Liver (tissue), 8 donors: ENCODE measurements at regions not wholly inside any gene's neighbourhood (a gene's known extent, or its start where the extent isn't known, plus 50 kb on each side); places are given as distances from the start of the nearest gene placed in this dataset.

Source experiments
- DNase-seq: peaks from one replicate; pipeline ENCODE4 v3.0.0-alpha.2; 2017; ENCODE audit warnings: low spot score
- H3K27ac ChIP-seq, 2 donors: one replicate each; pipeline ENCODE4 v1.7.0; 2013; ENCODE audit warnings: inconsistent platforms in 2 of 2, low read length in 2 of 2, control low read depth in 1 of 2, low read depth in 1 of 2, mild to moderate bottlenecking in 1 of 2
- H3K27me3 ChIP-seq, 4 donors: one replicate each; pipeline versions ENCODE4 v1.6.1 to v1.7.0; 2013; ENCODE audit warnings: low read length in 3 of 4, inconsistent platforms in 1 of 4, mild to moderate bottlenecking in 1 of 4, moderate library complexity in 1 of 4; ENCODE audit not compliant: control insufficient read depth in 4 of 4, insufficient read depth in 4 of 4
- H3K36me3 ChIP-seq, 4 donors: one replicate each; pipeline versions ENCODE4 v1.6.1 to v1.7.0; 2013; ENCODE audit warnings: low read length in 3 of 4, mild to moderate bottlenecking in 3 of 4, low read depth in 1 of 4, moderate library complexity in 1 of 4; ENCODE audit not compliant: control insufficient read depth in 4 of 4, insufficient read depth in 3 of 4
- H3K4me1 ChIP-seq, 4 donors: one replicate each; pipeline versions ENCODE4 v1.6.1 to v1.7.0; 2013; ENCODE audit warnings: low read length in 3 of 4, mild to moderate bottlenecking in 3 of 4, moderate library complexity in 1 of 4; ENCODE audit not compliant: control insufficient read depth in 4 of 4, insufficient read depth in 4 of 4
- H3K4me3 ChIP-seq, 3 donors: one replicate each; pipeline versions ENCODE4 v1.6.1 to v1.7.0; 2013; ENCODE audit warnings: low read length in 3 of 3, control low read depth in 1 of 3, low read depth in 1 of 3, mild to moderate bottlenecking in 1 of 3
- H3K9ac ChIP-seq, 2 donors: one replicate each; pipeline ENCODE4 v1.7.0; 2013; ENCODE audit warnings: low read length in 2 of 2, mild to moderate bottlenecking in 2 of 2, moderate library complexity in 2 of 2, control low read depth in 1 of 2, low read depth in 1 of 2
- H3K9me3 ChIP-seq, 4 donors: one replicate each; pipeline versions ENCODE4 v1.6.1 to v1.7.0; 2013; ENCODE audit warnings: low read length in 3 of 4; ENCODE audit not compliant: control insufficient read depth in 4 of 4
- ATF3 ChIP-seq: IDR thresholded peaks from 2 replicates; pipeline ENCODE4 v1.6.1; 2016; ENCODE audit warnings: antibody characterized with exemption
- CTCF ChIP-seq: fragments of 150-350 bp; IDR thresholded peaks from 2 replicates; pipeline ENCODE4 v1.5.1; 2017; ENCODE audit warnings: improper control_type of control experiment, low read depth, low read length; ENCODE audit not compliant: missing input control
- EGR1 ChIP-seq, 2 donors: IDR thresholded peaks; 2 replicates each; pipeline ENCODE4 v1.6.1; 2016 to 2018; ENCODE audit warnings: antibody characterized with exemption in 2 of 2, low read depth in 2 of 2
- FOXA1 ChIP-seq: IDR thresholded peaks from 2 replicates; pipeline ENCODE4 v1.6.1; 2016; ENCODE audit warnings: antibody characterized with exemption
- GABPA ChIP-seq, 2 donors: IDR thresholded peaks in 1 of 2; conservative IDR thresholded peaks in 1 of 2; 2 replicates each; pipeline ENCODE4 v1.6.1; 2016; ENCODE audit warnings: antibody characterized with exemption in 2 of 2, mild to moderate bottlenecking in 1 of 2, moderate library complexity in 1 of 2
- HNF4A ChIP-seq, 2 donors: conservative IDR thresholded peaks; 2 replicates each; pipeline ENCODE4 v1.6.1; 2016; ENCODE audit warnings: antibody characterized with exemption in 2 of 2, mild to moderate bottlenecking in 2 of 2
- MAX ChIP-seq: IDR thresholded peaks from 2 replicates; pipeline ENCODE4 v1.6.1; 2016; ENCODE audit warnings: antibody characterized with exemption
- NR2F2 ChIP-seq: IDR thresholded peaks from 2 replicates; pipeline ENCODE4 v1.6.1; 2016; ENCODE audit warnings: antibody characterized with exemption
- RAD21 ChIP-seq, 2 donors: IDR thresholded peaks; 2 replicates each; pipeline ENCODE4 v1.6.1; 2016; ENCODE audit warnings: antibody characterized with exemption in 2 of 2, mild to moderate bottlenecking in 2 of 2
- REST ChIP-seq: IDR thresholded peaks from 2 replicates; pipeline ENCODE4 v1.6.1; 2016; ENCODE audit warnings: antibody characterized with exemption, mild to moderate bottlenecking
- RXRA ChIP-seq, 2 donors: IDR thresholded peaks; 2 replicates each; pipeline ENCODE4 v1.6.1; 2017 to 2018; ENCODE audit warnings: antibody characterized with exemption in 2 of 2, mild to moderate bottlenecking in 1 of 2
- SP1 ChIP-seq: IDR thresholded peaks from 2 replicates; pipeline ENCODE4 v1.6.1; 2018; ENCODE audit warnings: antibody characterized with exemption, mild to moderate bottlenecking
- TAF1 ChIP-seq: conservative IDR thresholded peaks from 2 replicates; pipeline ENCODE4 v1.6.1; 2016; ENCODE audit warnings: antibody characterized with exemption, mild to moderate bottlenecking
- ZBTB33 ChIP-seq: IDR thresholded peaks from 2 replicates; pipeline ENCODE4 v1.6.1; 2016; ENCODE audit warnings: antibody characterized with exemption
- WGBS: extraction: QIAGEN DNeasy Blood & Tissue Kit; methylation state at CpG from one replicate; pipeline ENCODE4 v1.1.7; 2013; 5-methylcytosine and 5-hydroxymethylcytosine counted together
- donor health status: healthy.
- donor health status: healthy.
- donor health status: healthy.
- donor health status: healthy.
- donor health status: healthy.

- 70% methylated on average over 2 of the region's 2 CpGs for WGBS
- DNase-seq = no peak
- no peaks in the 10 kb centered on the region for H3K27me3 ChIP-seq
- TF ChIP-seq NR2F2 = no peak
- no peak for TF ChIP-seq EGR1 (IDR thresholded peaks at IDR 0.05; ENCODE audit: low read depth in 2 of 2)
- no peak for TF ChIP-seq TAF1
- TF ChIP-seq HNF4A (conservative IDR thresholded peaks at IDR 0.05) = no peak
- no peak for TF ChIP-seq SP1
- no peak for TF ChIP-seq CTCF
- TF ChIP-seq ATF3 = no peak
- no peak for TF ChIP-seq RAD21 (IDR thresholded peaks at IDR 0.05)
- no peak for TF ChIP-seq REST
- no peak for TF ChIP-seq MAX
- TF ChIP-seq GABPA (IDR thresholded peaks at IDR 0.05 in 1 of 2, conservative IDR thresholded peaks at IDR 0.05 in 1 of 2) = no peak
- H3K9me3 ChIP-seq = no peaks in the 10 kb centered on the region
- no peaks in the 10 kb centered on the region for H3K36me3 ChIP-seq
- no peak overlapping the region for H3K9ac ChIP-seq
- no peak overlapping the region for H3K4me3 ChIP-seq
- H3K4me1 ChIP-seq = no peaks in the 10 kb centered on the region
- H3K27ac ChIP-seq = no peak overlapping the region
Observed at GRCh38 chr13:85186356-85187045, 612.7 kb downstream of the SLITRK6 start.

- TF ChIP-seq REST = no peak
- TF ChIP-seq ZBTB33 = no peak
- no peak for TF ChIP-seq RAD21 (IDR thresholded peaks at IDR 0.05)
- no peak for TF ChIP-seq GABPA (IDR thresholded peaks at IDR 0.05 in 1 of 2, conservative IDR thresholded peaks at IDR 0.05 in 1 of 2)
- TF ChIP-seq FOXA1 = no peak
- TF ChIP-seq EGR1 (IDR thresholded peaks at IDR 0.05; ENCODE audit: low read depth in 2 of 2) = no peak
- no peak for TF ChIP-seq NR2F2
- TF ChIP-seq RXRA (IDR thresholded peaks at IDR 0.05) = no peak
- DNase-seq = no peak
- 87% methylated on average over 1 of the region's 1 CpG for WGBS
- Histone ChIP-seq H3K9me3 (no peaks in the 10 kb centered on the region), H3K36me3 (no peaks in the 10 kb centered on the region), H3K4me3 (no peak overlapping the region), H3K4me1 (no peaks in the 10 kb centered on the region), H3K9ac (no peak overlapping the region), H3K27ac (no peak overlapping the region), H3K27me3 (no peaks in the 10 kb centered on the region)
Observed at GRCh38 chr13:85174291-85174690, 624.9 kb downstream of the SLITRK6 start.
